OCI-LY7 (cell line): ENCODE measurements at regions not wholly inside any gene's neighbourhood (a gene's known extent, or its start where the extent isn't known, plus 50 kb on each side); places are given as distances from the start of the nearest gene placed in this dataset.

Experiments used
- CTCF ChIP-seq: fragments of 200-600 bp; sonication (generic); conservative IDR thresholded peaks from 2 replicates; pipeline ENCODE4 v1.5.1; 2014; ENCODE audit warnings: mild to moderate bottlenecking, antibody characterized with exemption, low read length, moderate library complexity, mixed read lengths
- EZH2phosphoT487 ChIP-seq: fragments of 200-600 bp; sonication (generic); IDR thresholded peaks from 2 replicates; pipeline ENCODE4 v1.6.1; 2018; ENCODE audit warnings: low read depth, borderline replicate concordance, mild to moderate bottlenecking, mixed run types, antibody characterized with exemption, low read length, moderate library complexity, mixed read lengths

- TF ChIP-seq CTCF (no peak), EZH2phosphoT487 (no peak)
Observed at GRCh38 chr11:23973244-23973643, 523.6 kb upstream of the LUZP2 start.
